22Rv1 (cell line): ENCODE measurements at regions not wholly inside any gene's neighbourhood (a gene's known extent, or its start where the extent isn't known, plus 50 kb on each side); places are given as distances from the start of the nearest gene placed in this dataset.

Experiments used
- CTCF ChIP-seq: fragments of 450-650 bp; IDR thresholded peaks from 2 replicates; pipeline ENCODE4 v1.5.1; 2017; ENCODE audit warnings: mild to moderate bottlenecking
- ZFX ChIP-seq: fragments of 450-650 bp; IDR thresholded peaks from 2 replicates; pipeline ENCODE4 v1.6.1; 2017; ENCODE audit warnings: antibody characterized with exemption, borderline replicate concordance

DNA sequence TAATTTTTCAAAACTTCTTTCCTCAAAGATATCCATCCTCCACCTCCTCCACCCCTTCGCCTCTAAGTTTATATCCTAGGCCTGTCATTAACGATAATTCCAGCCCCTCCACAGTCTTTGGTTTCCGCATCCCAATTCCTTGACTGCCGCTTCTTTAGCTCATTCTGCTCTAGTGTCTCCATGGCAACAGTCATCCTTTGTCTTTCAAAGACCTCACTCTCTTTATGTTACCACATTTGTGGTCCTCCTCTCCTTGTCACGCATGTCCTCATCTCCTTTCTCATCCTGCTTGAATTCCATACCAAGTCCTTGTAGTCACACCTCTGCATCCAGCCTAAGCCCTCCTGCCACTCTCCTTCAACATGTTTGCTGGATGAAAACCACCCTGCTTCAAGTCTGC is 511.2 kb upstream of the KLF6 start:
- TF ChIP-seq CTCF (no peak), ZFX (no peak)
